ENCODE measurements at regions not wholly inside any gene's neighbourhood (a gene's known extent, or its start where the extent isn't known, plus 50 kb on each side); places are given as distances from the start of the nearest gene placed in this dataset.

GRCh38 chr17:33939959-33940358 is 315.1 kb upstream of the CCL2 start:
- H3K4me1 ChIP-seq, result no peaks in the 10 kb centered on the region
- no peaks in the 10 kb centered on the region for H3K36me3 ChIP-seq
- intact Hi-C loops (cut with DNase I), result no loop called here
- no peak overlapping the region for H3K4me3 ChIP-seq (replicated peaks in 1 of 3)
- DNase-seq, result no peak
- H3K9me3 ChIP-seq, result no peaks in the 10 kb centered on the region
- 92 to 95% methylated on average over 4 of the region's 4 CpGs for WGBS, 2 donors
- H3K27me3 ChIP-seq, result no peaks in the 10 kb centered on the region
- TF ChIP-seq CTCF (IDR thresholded peaks at IDR 0.05), result no peak
- TF ChIP-seq POLR2A (IDR thresholded peaks at IDR 0.05), result no peak
- no peak overlapping the region for H3K27ac ChIP-seq

GRCh38 chr17:33940769-33941370 is 314.2 kb upstream of the CCL2 start:
- Histone ChIP-seq H3K4me3 (replicated peaks in 1 of 3) (no peak overlapping the region), H3K4me1 (no peaks in the 10 kb centered on the region), H3K36me3 (no peaks in the 10 kb centered on the region), H3K27ac (no peak overlapping the region), H3K9me3 (no peaks in the 10 kb centered on the region), H3K27me3 (no peaks in the 10 kb centered on the region)
- 60 to 68% methylated on average over 7 of the region's 7 CpGs for WGBS, 2 donors
- no peak for TF ChIP-seq POLR2A (IDR thresholded peaks at IDR 0.05)
- no peak for TF ChIP-seq CTCF (IDR thresholded peaks at IDR 0.05)
- intact Hi-C loops (cut with DNase I), result no loop called here
- DNase-seq, result no peak

- no peaks in the 10 kb centered on the region for H3K9me3 ChIP-seq
- H3K27me3 ChIP-seq, result no peaks in the 10 kb centered on the region
- TF ChIP-seq CTCF (IDR thresholded peaks at IDR 0.05) (no peak), POLR2A (IDR thresholded peaks at IDR 0.05) (no peak)
- no peaks in the 10 kb centered on the region for H3K4me1 ChIP-seq
- WGBS, 2 donors, result 77 to 90% methylated on average over 6 of the region's 6 CpGs
- no peak overlapping the region for H3K4me3 ChIP-seq (replicated peaks in 1 of 3)
- no peaks in the 10 kb centered on the region for H3K36me3 ChIP-seq
- no peak for DNase-seq
- intact Hi-C loops (cut with DNase I), result no loop called here
- H3K27ac ChIP-seq, result no peak overlapping the region
Measured at GRCh38 chr17:33941744-33942143, 313.3 kb upstream of the CCL2 start.

GRCh38 chr17:33942414-33942813 is 312.7 kb upstream of the CCL2 start:
- 59 to 61% methylated on average over 3 to 4 of the region's 4 CpGs for WGBS, 2 donors
- H3K9me3 ChIP-seq, result no peaks in the 10 kb centered on the region
- H3K27me3 ChIP-seq, result no peaks in the 10 kb centered on the region
- DNase-seq, result no peak
- H3K36me3 ChIP-seq, result no peaks in the 10 kb centered on the region
- H3K27ac ChIP-seq, result no peak overlapping the region
- intact Hi-C loops (cut with DNase I), result no loop called here
- H3K4me1 ChIP-seq, result no peaks in the 10 kb centered on the region
- H3K4me3 ChIP-seq (replicated peaks in 1 of 3), result no peak overlapping the region
- TF ChIP-seq CTCF (IDR thresholded peaks at IDR 0.05), result no peak
- no peak for TF ChIP-seq POLR2A (IDR thresholded peaks at IDR 0.05)

GRCh38 chr17:33944412-33944811 is 310.7 kb upstream of the CCL2 start:
- no peaks in the 10 kb centered on the region for H3K9me3 ChIP-seq
- no peak for TF ChIP-seq POLR2A (IDR thresholded peaks at IDR 0.05)
- no peak for TF ChIP-seq CTCF (IDR thresholded peaks at IDR 0.05)
- no peaks in the 10 kb centered on the region for H3K27me3 ChIP-seq
- H3K4me3 ChIP-seq (replicated peaks in 1 of 3), result no peak overlapping the region
- 68 to 77% methylated on average over 4 of the region's 4 CpGs for WGBS, 2 donors
- H3K27ac ChIP-seq, result no peak overlapping the region
- intact Hi-C loops (cut with DNase I), result no loop called here
- H3K36me3 ChIP-seq, result no peaks in the 10 kb centered on the region
- no peak for DNase-seq
- H3K4me1 ChIP-seq, result no peaks in the 10 kb centered on the region
